ENCODE measurements at regions not wholly inside any gene's neighbourhood (a gene's known extent, or its start where the extent isn't known, plus 50 kb on each side); places are given as distances from the start of the nearest gene placed in this dataset.

GRCh38 chr16:35525979-35526590 is 2066.7 kb downstream of the TP53TG3F start:
- no peak for ATAC-seq
- DNase-seq (ENCODE audit: low spot score), result no peak
- intact Hi-C loops (cut with DNase I), result no loop called here

GRCh38 chr16:35532576-35532975 is 2073.2 kb downstream of the TP53TG3F start:
- intact Hi-C loops (cut with DNase I), result no loop called here
- DNase-seq (ENCODE audit: low spot score) (no peak), ATAC-seq (no peak)

- intact Hi-C loops (cut with DNase I), result no loop called here
- ATAC-seq (no peak), DNase-seq (ENCODE audit: low spot score) (no peak)
Observed at GRCh38 chr16:35533683-35534082, 2074.3 kb downstream of the TP53TG3F start.

GRCh38 chr16:35543486-35543885 is 2084.1 kb downstream of the TP53TG3F start:
- ATAC-seq (no peak), DNase-seq (ENCODE audit: low spot score) (no peak)
- intact Hi-C loops (cut with DNase I), result no loop called here

- intact Hi-C loops (cut with DNase I), result no loop called here
- no peak for DNase-seq (ENCODE audit: low spot score)
- ATAC-seq, result no peak
Observed at GRCh38 chr16:35552763-35553162, 2093.4 kb downstream of the TP53TG3F start.

- intact Hi-C loops (cut with DNase I), result no loop called here
- ATAC-seq (no peak), DNase-seq (ENCODE audit: low spot score) (no peak)
Observed at GRCh38 chr16:35557731-35558130, 2098.3 kb downstream of the TP53TG3F start.

- ATAC-seq, result no peak
- no peak for DNase-seq (ENCODE audit: low spot score)
- intact Hi-C loops (cut with DNase I), result no loop called here
Observed at GRCh38 chr16:35559911-35560636, 2100.7 kb downstream of the TP53TG3F start.

- DNase-seq (ENCODE audit: low spot score), result no peak
- intact Hi-C loops (cut with DNase I), result no loop called here
- no peak for ATAC-seq
Observed at GRCh38 chr16:35560637-35560984, 2101.2 kb downstream of the TP53TG3F start.

GRCh38 chr16:35561346-35561745 is 2101.9 kb downstream of the TP53TG3F start:
- intact Hi-C loops (cut with DNase I), result no loop called here
- ATAC-seq (no peak), DNase-seq (ENCODE audit: low spot score) (no peak)

- intact Hi-C loops (cut with DNase I), result no loop called here
- ATAC-seq, result no peak
- no peak for DNase-seq (ENCODE audit: low spot score)
Observed at GRCh38 chr16:35562471-35562870, 2103.1 kb downstream of the TP53TG3F start.

GRCh38 chr16:35562919-35563318 is 2103.5 kb downstream of the TP53TG3F start:
- intact Hi-C loops (cut with DNase I), result no loop called here
- ATAC-seq (no peak), DNase-seq (ENCODE audit: low spot score) (no peak)

GRCh38 chr16:35564148-35564547 is 2104.7 kb downstream of the TP53TG3F start:
- ATAC-seq (no peak), DNase-seq (ENCODE audit: low spot score) (no peak)
- intact Hi-C loops (cut with DNase I), result no loop called here

- DNase-seq (ENCODE audit: low spot score) (no peak), ATAC-seq (no peak)
- intact Hi-C loops (cut with DNase I), result no loop called here
Observed at GRCh38 chr16:35564889-35565288, 2105.5 kb downstream of the TP53TG3F start.

- no peak for DNase-seq (ENCODE audit: low spot score)
- ATAC-seq, result no peak
- intact Hi-C loops (cut with DNase I), result no loop called here
Observed at GRCh38 chr16:35565626-35566025, 2106.2 kb downstream of the TP53TG3F start.

GRCh38 chr16:35569413-35569812 is 2110.0 kb downstream of the TP53TG3F start:
- ATAC-seq (no peak), DNase-seq (ENCODE audit: low spot score) (no peak)
- intact Hi-C loops (cut with DNase I), result no loop called here

- DNase-seq (ENCODE audit: low spot score) (no peak), ATAC-seq (no peak)
- intact Hi-C loops (cut with DNase I), result no loop called here
Observed at GRCh38 chr16:35570946-35571345, 2111.5 kb downstream of the TP53TG3F start.

GRCh38 chr16:35572186-35572585 is 2112.8 kb downstream of the TP53TG3F start:
- ATAC-seq (no peak), DNase-seq (ENCODE audit: low spot score) (no peak)
- intact Hi-C loops (cut with DNase I), result no loop called here

GRCh38 chr16:35573407-35573806 is 2114.0 kb downstream of the TP53TG3F start:
- no peak for ATAC-seq
- no peak for DNase-seq (ENCODE audit: low spot score)
- intact Hi-C loops (cut with DNase I), result no loop called here

- intact Hi-C loops (cut with DNase I), result no loop called here
- ATAC-seq, result no peak
- DNase-seq (ENCODE audit: low spot score), result no peak
Observed at GRCh38 chr16:35574011-35574410, 2114.6 kb downstream of the TP53TG3F start.

GRCh38 chr16:35574454-35575431 is 2115.3 kb downstream of the TP53TG3F start:
- intact Hi-C loops (cut with DNase I), result no loop called here
- ATAC-seq (no peak), DNase-seq (ENCODE audit: low spot score) (no peak)
